Endothelial cell of umbilical vein (primary cell): ENCODE measurements at regions not wholly inside any gene's neighbourhood (a gene's known extent, or its start where the extent isn't known, plus 50 kb on each side); places are given as distances from the start of the nearest gene placed in this dataset.

ENCODE experiments used
- BruUV-seq: library from RNA; stranded (reverse); fragments of 400-500 nt; replicated peaks from 2 replicates; lab custom pipeline; 2021; lab: Mats Ljungman, UMichigan
- CTCF ChIA-PET: fragments of 300-600, 350-600 bp; sonication (Branson Sonifier 250); formaldehyde crosslinking; loops from one replicate; lab custom pipeline; 2021; ENCODE audit warnings: antibody characterized with exemption, inconsistent platforms; lab: Charles Lee
- POLR2A ChIA-PET: fragments of 300-600, 350-600 bp; sonication (Branson Sonifier 250); formaldehyde crosslinking; loops from one replicate; lab custom pipeline; 2021; ENCODE audit warnings: antibody characterized with exemption, inconsistent platforms; lab: Charles Lee
- DNase-seq: peaks from one replicate; pipeline ENCODE4 v3.0.0-alpha.2; 2011; ENCODE audit warnings: low read depth, low spot score
- FAIRE-seq: peaks from 2 replicates; lab custom pipeline; 2011; peaks lifted over from hg19 to GRCh38; lab: Jason Lieb, UNC
- H2AFZ ChIP-seq: 2 replicates; pipeline ENCODE4 v1.6.0; 2012; ENCODE audit warnings: low read depth, low read length, control low read depth, inconsistent platforms
- H3K27ac ChIP-seq: 2 replicates; pipeline ENCODE4 v1.5.1; 2011; ENCODE audit warnings: low read depth, mild to moderate bottlenecking, control low read depth, low read length, moderate library complexity; ENCODE audit not compliant: insufficient read depth
- H3K27me3 ChIP-seq, 2 experiments: 2 replicates each; pipeline versions ENCODE4 v1.6.0 to v1.6.1; 2011; ENCODE audit warnings: low read length in 2 of 2, mixed read lengths in 1 of 2; ENCODE audit not compliant: control insufficient read depth in 2 of 2, insufficient read depth in 2 of 2
- H3K36me3 ChIP-seq, 2 experiments: 2 replicates in 1 of 2; 3 replicates in 1 of 2; pipeline ENCODE4 v1.5.1; 2011; ENCODE audit warnings: low read length in 2 of 2, mild to moderate bottlenecking in 1 of 2, moderate library complexity in 1 of 2; ENCODE audit not compliant: control insufficient read depth in 2 of 2, insufficient read depth in 2 of 2; ENCODE audit errors: extremely low read depth in 1 of 2
- H3K4me1 ChIP-seq: 3 replicates; pipeline ENCODE4 v1.5.1; 2011; ENCODE audit warnings: mild to moderate bottlenecking, low read length; ENCODE audit not compliant: control insufficient read depth, insufficient read depth; ENCODE audit errors: extremely low read depth
- H3K4me2 ChIP-seq: 2 replicates; pipeline ENCODE4 v1.6.1; 2011; ENCODE audit warnings: low read length, control low read depth, mixed read lengths; ENCODE audit not compliant: insufficient read depth
- H3K4me3 ChIP-seq, 3 experiments: fragments of 200-600 bp in 1 of 3; sonication (generic), shearing (Covaris generic) in 1 of 3; replicated peaks in 1 of 3; 2 replicates each; pipeline ENCODE4 v1.5.1; 2011 to 2016; ENCODE audit warnings: control low read depth in 3 of 3, low read length in 3 of 3, mild to moderate bottlenecking in 2 of 3, inconsistent platforms in 1 of 3, low read depth in 1 of 3, moderate library complexity in 1 of 3; ENCODE audit not compliant: insufficient read depth in 1 of 3
- H3K79me2 ChIP-seq: 2 replicates; pipeline ENCODE4 v1.6.0; 2012; ENCODE audit warnings: low read length, inconsistent platforms; ENCODE audit not compliant: control insufficient read depth, insufficient read depth
- H3K9ac ChIP-seq: replicated peaks from 2 replicates; pipeline ENCODE3; 2011; ENCODE audit warnings: low read length, control low read depth; ENCODE audit not compliant: insufficient read depth; ENCODE audit errors: extremely low read depth
- H3K9me1 ChIP-seq: replicated peaks from 3 replicates; pipeline ENCODE4 v1.6.0; 2011; ENCODE audit warnings: mild to moderate bottlenecking, low read length; ENCODE audit not compliant: control insufficient read depth, insufficient read depth; ENCODE audit errors: extremely low read depth
- H3K9me3 ChIP-seq: replicated peaks from 2 replicates; pipeline ENCODE4 v1.5.1; 2012; ENCODE audit warnings: low read length, inconsistent platforms; ENCODE audit not compliant: control insufficient read depth, insufficient read depth
- H4K20me1 ChIP-seq: replicated peaks from 2 replicates; pipeline ENCODE3; 2011; ENCODE audit warnings: mild to moderate bottlenecking, low read length; ENCODE audit not compliant: control insufficient read depth, insufficient read depth; ENCODE audit errors: extremely low read depth
- CTCF ChIP-seq, 2 donors: IDR thresholded peaks; 1 replicate in 1 of 2; 2 replicates in 1 of 2; pipeline ENCODE4 v1.5.1; 2011; ENCODE audit warnings: low read length in 2 of 2, mild to moderate bottlenecking in 2 of 2, moderate library complexity in 2 of 2, control low read depth in 1 of 2, inconsistent platforms in 1 of 2, low read depth in 1 of 2; ENCODE audit not compliant: insufficient read depth in 1 of 2; ENCODE audit errors: extremely low read depth in 1 of 2
- EZH2 ChIP-seq: IDR thresholded peaks from 2 replicates; pipeline ENCODE4 v1.6.1; 2012; ENCODE audit warnings: borderline replicate concordance, low read depth, mild to moderate bottlenecking, moderate library complexity, low read length, inconsistent platforms; ENCODE audit not compliant: severe bottlenecking
- FOS ChIP-seq: IDR thresholded peaks from 2 replicates; pipeline ENCODE4 v1.6.1; 2011; ENCODE audit warnings: mild to moderate bottlenecking, low read length, moderate library complexity, borderline replicate concordance; ENCODE audit not compliant: insufficient read depth
- GATA2 ChIP-seq: IDR thresholded peaks from 2 replicates; pipeline ENCODE4 v1.7.0; 2011; ENCODE audit warnings: low read depth, mild to moderate bottlenecking, moderate library complexity, mixed read lengths, low read length; ENCODE audit not compliant: insufficient read length, insufficient read depth
- JUN ChIP-seq: IDR thresholded peaks from 2 replicates; pipeline ENCODE4 v1.6.1; 2011; ENCODE audit warnings: borderline replicate concordance, low read depth; ENCODE audit not compliant: insufficient read length, insufficient read depth
- MAX ChIP-seq: IDR thresholded peaks from 2 replicates; pipeline ENCODE4 v1.6.1; 2011; ENCODE audit not compliant: insufficient read depth, insufficient read length
- MYC ChIP-seq: IDR thresholded peaks from one replicate; pipeline ENCODE4 v1.6.1; 2011; ENCODE audit warnings: mild to moderate bottlenecking, low read depth, low read length
- POLR2A ChIP-seq: IDR thresholded peaks from 2 replicates; pipeline ENCODE4 v1.6.1; 2012; ENCODE audit warnings: low read depth, mild to moderate bottlenecking, control low read depth, low read length
- POLR2AphosphoS5 ChIP-seq: IDR thresholded peaks from 2 replicates; pipeline ENCODE4 v1.6.1; 2012; ENCODE audit warnings: low read depth, mild to moderate bottlenecking, control low read depth, low read length, moderate library complexity; ENCODE audit not compliant: insufficient read depth
- dilution Hi-C: fragments of 300-500 bp; cut with MboI; formaldehyde crosslinking; loops from one replicate; pipeline ENCODE4 v1.15.0; 2019; ENCODE audit warnings: low sequenced_read_pairs; ENCODE audit not compliant: extremely low pct_ligation_motif_present
- intact Hi-C: fragments of 100-400 bp; cut with micrococcal nuclease; formaldehyde crosslinking; loops from one replicate; pipeline ENCODE4 v1.10.0; 2022

- FAIRE-seq (no peak), DNase-seq (no peak)
- ChIA-PET POLR2A (no interaction called here), CTCF (interaction anchor here (1.6 kb wide), 1 partner anchor 60 kb away, joined by 4 read pairs; no protein-coding TSS in a partner anchor)
- no peaks in the 10 kb centered on the region for H3K36me3 ChIP-seq
- H3K9ac ChIP-seq, result no peak overlapping the region
- no peak overlapping the region for H3K27ac ChIP-seq
- H2AFZ ChIP-seq, result no peak overlapping the region
- H3K79me2 ChIP-seq, result no peaks in the 10 kb centered on the region
- TF ChIP-seq EZH2, result no peak
- no peak for TF ChIP-seq POLR2A
- no peak for TF ChIP-seq GATA2
- TF ChIP-seq JUN, result no peak
- TF ChIP-seq POLR2AphosphoS5, result no peak
- TF ChIP-seq FOS, result no peak
- no peak for TF ChIP-seq CTCF (IDR thresholded peaks at IDR 0.05; ENCODE audit: extremely low read depth in 1 of 2, insufficient read depth in 1 of 2, low read depth in 1 of 2, low read length in 2 of 2)
- no peak for TF ChIP-seq MYC
- TF ChIP-seq MAX, result no peak
- no peaks in the 10 kb centered on the region for H3K4me1 ChIP-seq
- no peaks in the 10 kb centered on the region for H3K9me3 ChIP-seq
- dilution Hi-C loops (no loop called here), intact Hi-C loops (no loop called here)
- H3K27me3 ChIP-seq, result no peaks in the 10 kb centered on the region
- no peaks in the 10 kb centered on the region for H4K20me1 ChIP-seq
- no peak overlapping the region for H3K4me3 ChIP-seq
- no TSS peak for BruUV-seq
- H3K4me2 ChIP-seq, result no peak overlapping the region
- no peaks in the 10 kb centered on the region for H3K9me1 ChIP-seq
Observed at GRCh38 chr3:168925568-168925967, 737.9 kb downstream of the MECOM start.
